Mesenchymal stem cell (in vitro differentiated cells and primary cell): ENCODE measurements at regions not wholly inside any gene's neighbourhood (a gene's known extent, or its start where the extent isn't known, plus 50 kb on each side); places are given as distances from the start of the nearest gene placed in this dataset.
A peak's percentile ranks its signal among the peaks of the same experiment; 100 is the strongest.

Source experiments
- DNase-seq: peaks from one replicate; pipeline ENCODE4 v3.0.0-alpha.2; 2013
- H2AFZ ChIP-seq: one replicate; pipeline ENCODE4 v1.6.1; 2013; ENCODE audit warnings: low read depth, mild to moderate bottlenecking, control low read depth, inconsistent platforms, low read length, moderate library complexity
- H2AK5ac ChIP-seq: 2 replicates; pipeline ENCODE4 v1.6.1; 2013; ENCODE audit warnings: low read length, moderate library complexity, mild to moderate bottlenecking, inconsistent platforms; ENCODE audit not compliant: severe bottlenecking
- H2BK120ac ChIP-seq: one replicate; pipeline ENCODE4 v1.6.1; 2013; ENCODE audit warnings: low read depth, mild to moderate bottlenecking, inconsistent platforms, low read length, moderate library complexity
- H2BK12ac ChIP-seq, 2 experiments: one replicate each; pipeline ENCODE4 v1.6.1; 2013; ENCODE audit warnings: inconsistent platforms in 2 of 2, low read length in 2 of 2, mild to moderate bottlenecking in 2 of 2, moderate library complexity in 2 of 2, control low read depth in 1 of 2
- H2BK15ac ChIP-seq: one replicate; pipeline ENCODE4 v1.6.1; 2013; ENCODE audit warnings: mild to moderate bottlenecking, low read depth, inconsistent platforms; ENCODE audit not compliant: poor library complexity, severe bottlenecking
- H2BK5ac ChIP-seq: 2 replicates; pipeline ENCODE4 v1.6.1; 2013; ENCODE audit warnings: low read depth, mild to moderate bottlenecking, low read length, control low read depth, inconsistent platforms; ENCODE audit not compliant: poor library complexity, severe bottlenecking
- H3K14ac ChIP-seq, 2 experiments: one replicate each; pipeline ENCODE4 v1.6.1; 2013; ENCODE audit warnings: inconsistent platforms in 2 of 2, low read length in 2 of 2, control low read depth in 1 of 2, mild to moderate bottlenecking in 1 of 2, moderate library complexity in 1 of 2
- H3K18ac ChIP-seq, 2 experiments: one replicate each; pipeline ENCODE4 v1.6.1; 2013; ENCODE audit warnings: inconsistent platforms in 2 of 2, low read length in 2 of 2, control low read depth in 1 of 2, low read depth in 1 of 2, mild to moderate bottlenecking in 1 of 2
- H3K23ac ChIP-seq, 2 experiments: one replicate each; pipeline ENCODE4 v1.6.1; 2013; ENCODE audit warnings: inconsistent platforms in 2 of 2, low read length in 2 of 2, mild to moderate bottlenecking in 2 of 2, moderate library complexity in 2 of 2, control low read depth in 1 of 2
- H3K27ac ChIP-seq: 2 replicates; pipeline ENCODE4 v1.5.1; 2013; ENCODE audit warnings: mild to moderate bottlenecking, moderate library complexity, low read length, control low read depth, inconsistent platforms; ENCODE audit not compliant: poor library complexity, severe bottlenecking
- H3K27me3 ChIP-seq, 2 experiments: 2 replicates each; pipeline versions ENCODE4 v1.6.1 to v1.7.0; 2013; ENCODE audit warnings: low read length in 2 of 2, mild to moderate bottlenecking in 2 of 2, moderate library complexity in 2 of 2, control low read depth in 1 of 2, inconsistent platforms in 1 of 2; ENCODE audit not compliant: control insufficient read depth in 1 of 2, insufficient read depth in 1 of 2
- H3K36me3 ChIP-seq, 2 experiments: 2 replicates each; pipeline versions ENCODE4 v1.6.1 to v1.7.0; 2013; ENCODE audit warnings: low read length in 2 of 2, control low read depth in 1 of 2, inconsistent platforms in 1 of 2, low read depth in 1 of 2, mild to moderate bottlenecking in 1 of 2; ENCODE audit not compliant: insufficient read depth in 2 of 2, control insufficient read depth in 1 of 2
- H3K4ac ChIP-seq, 2 experiments: one replicate each; pipeline ENCODE4 v1.6.1; 2013; ENCODE audit warnings: inconsistent platforms in 2 of 2, low read length in 2 of 2, mild to moderate bottlenecking in 2 of 2, moderate library complexity in 2 of 2, control low read depth in 1 of 2, low read depth in 1 of 2
- H3K4me1 ChIP-seq: 2 replicates; pipeline ENCODE4 v1.6.1; 2013; ENCODE audit warnings: low read depth, low read length, control low read depth; ENCODE audit not compliant: control insufficient read depth, insufficient read depth
- H3K4me2 ChIP-seq: 2 replicates; pipeline ENCODE4 v1.6.1; 2013; ENCODE audit warnings: low read length, mild to moderate bottlenecking, inconsistent platforms; ENCODE audit not compliant: poor library complexity, severe bottlenecking
- H3K4me3 ChIP-seq, 2 experiments: 2 replicates each; pipeline versions ENCODE4 v1.5.1 to v1.7.0; 2013; ENCODE audit warnings: low read length in 2 of 2, mild to moderate bottlenecking in 2 of 2, control low read depth in 1 of 2, low read depth in 1 of 2; ENCODE audit not compliant: insufficient read depth in 1 of 2
- H3K79me1 ChIP-seq: replicated peaks from 2 replicates; pipeline ENCODE4 v1.6.1; 2013; ENCODE audit warnings: mild to moderate bottlenecking, control low read depth, low read length, inconsistent platforms; ENCODE audit not compliant: poor library complexity, severe bottlenecking
- H3K9ac ChIP-seq: 2 replicates; pipeline ENCODE4 v1.7.0; 2013; ENCODE audit warnings: mild to moderate bottlenecking, low read length, moderate library complexity
- H3K9me3 ChIP-seq: 2 replicates; pipeline ENCODE4 v1.7.0; 2013; ENCODE audit warnings: mild to moderate bottlenecking, low read length; ENCODE audit not compliant: control insufficient read depth
- H4K8ac ChIP-seq: one replicate; pipeline ENCODE4 v1.6.1; 2013; ENCODE audit warnings: inconsistent platforms, mild to moderate bottlenecking, low read length, moderate library complexity
- H4K91ac ChIP-seq: one replicate; pipeline ENCODE4 v1.6.1; 2013; ENCODE audit warnings: mild to moderate bottlenecking, low read length, inconsistent platforms
- WGBS: methylation state at CpG from one replicate; pipeline ENCODE4 v1.1.7; 2013; ENCODE audit warnings: mixed read lengths; 5-methylcytosine and 5-hydroxymethylcytosine counted together

DNA sequence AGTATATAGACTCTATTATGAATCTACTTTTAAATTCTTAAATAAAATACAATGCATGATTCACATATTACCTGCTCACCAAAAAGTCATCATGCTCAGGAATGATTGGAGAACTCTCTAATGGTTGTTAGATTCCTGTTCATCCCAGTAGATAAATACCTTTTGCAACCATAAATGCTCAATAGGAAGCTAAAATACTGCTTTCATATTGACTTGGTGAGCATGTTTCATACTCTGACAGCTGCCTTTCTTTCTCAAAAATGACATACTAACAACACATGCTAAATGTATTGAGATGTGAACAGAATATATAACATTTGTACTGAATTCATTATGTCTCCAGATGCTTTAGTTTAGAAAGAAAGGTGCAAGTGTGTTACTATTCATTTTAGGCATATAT is 79.6 kb upstream of the SLCO6A1 start:
- Histone ChIP-seq H3K9ac (no peak overlapping the region), H3K27ac (no peak overlapping the region), H2BK15ac (no peak overlapping the region), H3K23ac (no peak overlapping the region), H2BK5ac (no peak overlapping the region), H3K4me1 (no peaks in the 10 kb centered on the region), H3K14ac (no peak overlapping the region), H3K79me1 (no peaks in the 10 kb centered on the region), H3K4ac (no peak overlapping the region), H3K9me3 (no peaks in the 10 kb centered on the region), H2BK12ac (no peak overlapping the region), H2AK5ac (no peak overlapping the region), H2AFZ (no peak overlapping the region), H2BK120ac (no peak overlapping the region), H3K36me3 (no peaks in the 10 kb centered on the region), H3K4me2 (no peak overlapping the region), H4K8ac (no peak overlapping the region), H3K4me3 (no peak overlapping the region), H3K18ac (no peak overlapping the region), H4K91ac (no peak overlapping the region), H3K27me3 (no peaks in the 10 kb centered on the region)
- no peak for DNase-seq

DNA sequence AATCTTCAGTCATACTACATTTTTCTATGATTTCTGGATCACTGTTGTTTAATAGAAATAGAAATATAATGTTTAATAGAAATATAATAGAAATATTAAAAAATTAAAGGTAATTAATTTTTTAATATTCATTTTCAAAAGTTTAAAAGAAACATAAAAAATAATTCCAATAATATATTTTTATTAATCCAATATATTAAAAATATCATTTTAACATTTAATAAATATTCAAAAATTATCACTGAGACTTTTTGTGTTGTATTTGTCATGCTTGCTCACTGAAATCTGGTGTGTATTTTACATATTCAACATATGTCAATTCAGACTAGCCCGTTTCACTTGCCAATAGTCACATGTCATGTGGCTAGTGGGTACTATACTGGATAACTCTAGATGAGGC is 80.6 kb upstream of the SLCO6A1 start:
- Histone ChIP-seq H4K8ac (no peak overlapping the region), H3K4ac (no peak overlapping the region), H3K9me3 (no peaks in the 10 kb centered on the region), H3K27me3 (no peaks in the 10 kb centered on the region), H4K91ac (no peak overlapping the region), H2BK5ac (no peak overlapping the region), H3K36me3 (no peaks in the 10 kb centered on the region), H3K79me1 (no peaks in the 10 kb centered on the region), H2BK15ac (no peak overlapping the region), H3K14ac (no peak overlapping the region), H2BK12ac (no peak overlapping the region), H2AK5ac (no peak overlapping the region), H3K18ac (no peak overlapping the region), H3K4me3 (no peak overlapping the region), H3K4me2 (no peak overlapping the region), H3K9ac (no peak overlapping the region), H3K23ac (no peak overlapping the region), H3K4me1 (no peaks in the 10 kb centered on the region), H3K27ac (no peak overlapping the region), H2AFZ (no peak overlapping the region), H2BK120ac (no peak overlapping the region)
- no peak for DNase-seq
- WGBS, result no CpG with 5 or more reads among the region's 1 CpG

DNA sequence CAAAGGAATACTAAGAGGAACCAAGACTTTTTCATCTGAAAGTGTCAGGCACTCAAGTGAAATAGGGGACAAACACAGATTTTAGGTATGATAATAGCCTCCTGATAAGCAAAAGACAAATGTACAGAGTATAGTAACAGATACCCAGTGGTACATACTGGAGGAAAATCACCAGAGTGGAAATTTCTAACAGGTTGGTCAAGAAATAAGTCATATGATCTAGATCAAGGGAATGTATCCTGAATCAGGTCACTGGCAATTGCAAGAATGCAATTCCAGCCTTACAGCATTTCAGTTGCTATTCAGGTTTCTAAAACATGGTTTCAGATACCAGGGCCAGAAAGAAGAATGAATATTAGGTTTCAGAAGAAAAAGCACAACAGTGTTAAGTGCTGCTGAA is 82.2 kb upstream of the SLCO6A1 start:
- Histone ChIP-seq H3K18ac (no peak overlapping the region), H3K4me2 (peak overlapping the region; percentile 16), H3K79me1 (no peaks in the 10 kb centered on the region), H2BK12ac (no peak overlapping the region), H3K4me3 (no peak overlapping the region), H3K9ac (no peak overlapping the region), H3K14ac (no peak overlapping the region), H2BK120ac (no peak overlapping the region), H3K4me1 (no peaks in the 10 kb centered on the region), H2BK15ac (no peak overlapping the region), H4K91ac (no peak overlapping the region), H3K9me3 (no peaks in the 10 kb centered on the region), H3K27ac (no peak overlapping the region), H3K23ac (no peak overlapping the region), H3K36me3 (no peaks in the 10 kb centered on the region), H4K8ac (no peak overlapping the region), H3K4ac (no peak overlapping the region), H2BK5ac (no peak overlapping the region), H3K27me3 (no peaks in the 10 kb centered on the region), H2AK5ac (no peak overlapping the region), H2AFZ (no peak overlapping the region)
- no peak for DNase-seq

DNA sequence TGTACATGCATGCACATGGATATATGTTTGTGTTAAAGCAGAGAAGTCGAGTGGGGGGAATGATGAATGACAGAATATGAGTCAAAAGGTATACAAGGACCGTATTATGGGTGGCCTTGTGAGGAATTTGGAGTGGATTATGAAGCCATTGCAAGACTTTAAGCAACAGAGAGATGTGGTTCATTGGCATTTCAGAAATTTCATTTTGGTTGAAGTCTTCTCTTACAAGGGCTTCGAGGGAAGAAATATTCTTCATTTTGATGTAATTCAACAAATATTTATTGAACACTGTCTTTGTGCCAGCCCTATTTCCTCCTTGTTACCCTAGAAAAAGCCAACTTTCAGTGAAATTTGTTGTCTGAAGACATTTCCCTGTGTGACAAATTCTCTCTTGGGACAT is 83.9 kb upstream of the SLCO6A1 start:
- no peaks in the 10 kb centered on the region for H3K4me1 ChIP-seq
- H3K36me3 ChIP-seq, result no peaks in the 10 kb centered on the region
- H3K9ac ChIP-seq, result peak overlapping the region; percentile 71
- no peak overlapping the region for H2AFZ ChIP-seq
- no peak overlapping the region for H3K18ac ChIP-seq
- WGBS, result 56% methylated on average over 2 of the region's 3 CpGs
- H2BK12ac ChIP-seq, result no peak overlapping the region
- H2AK5ac ChIP-seq, result no peak overlapping the region
- no peaks in the 10 kb centered on the region for H3K79me1 ChIP-seq
- no peak overlapping the region for H3K27ac ChIP-seq
- H3K4me3 ChIP-seq, result no peak overlapping the region
- H3K14ac ChIP-seq, result no peak overlapping the region
- no peaks in the 10 kb centered on the region for H3K9me3 ChIP-seq
- H3K23ac ChIP-seq, result no peak overlapping the region
- H2BK120ac ChIP-seq, result no peak overlapping the region
- no peak overlapping the region for H4K8ac ChIP-seq
- no peaks in the 10 kb centered on the region for H3K27me3 ChIP-seq
- H3K4me2 ChIP-seq, result no peak overlapping the region
- no peak overlapping the region for H4K91ac ChIP-seq
- no peak overlapping the region for H2BK5ac ChIP-seq
- DNase-seq, result no peak
- no peak overlapping the region for H2BK15ac ChIP-seq
- no peak overlapping the region for H3K4ac ChIP-seq
